ENCODE measurements at regions not wholly inside any gene's neighbourhood (a gene's known extent, or its start where the extent isn't known, plus 50 kb on each side); places are given as distances from the start of the nearest gene placed in this dataset.

DNA sequence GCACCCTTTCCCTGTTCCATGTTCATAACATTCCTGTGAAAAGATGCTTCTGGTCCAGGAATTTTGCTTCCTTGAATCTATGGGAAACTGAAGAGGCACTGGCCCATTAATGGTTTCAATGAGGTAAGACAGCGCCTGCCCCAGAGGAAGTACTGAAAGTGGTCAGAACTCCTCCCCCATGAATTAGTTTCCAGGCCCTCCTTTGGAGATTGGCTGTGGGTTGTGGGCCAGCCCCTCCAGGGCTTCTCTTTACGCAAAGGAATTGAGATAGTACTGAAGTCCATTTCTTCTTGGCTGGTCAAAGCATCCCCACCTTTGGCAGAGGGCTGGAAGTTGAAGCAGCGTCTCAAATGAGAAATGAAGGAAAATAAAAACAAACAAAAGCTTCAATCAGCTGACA is 175.5 kb downstream of the POLR2M start:
- H4K20me1 ChIP-seq (ENCODE audit: insufficient read depth, low read length) = no peaks in the 10 kb centered on the region
- no peaks in the 10 kb centered on the region for H3K36me3 ChIP-seq (replicated peaks; ENCODE audit: insufficient read depth, low read length)
- no peak for DNase-seq

DNA sequence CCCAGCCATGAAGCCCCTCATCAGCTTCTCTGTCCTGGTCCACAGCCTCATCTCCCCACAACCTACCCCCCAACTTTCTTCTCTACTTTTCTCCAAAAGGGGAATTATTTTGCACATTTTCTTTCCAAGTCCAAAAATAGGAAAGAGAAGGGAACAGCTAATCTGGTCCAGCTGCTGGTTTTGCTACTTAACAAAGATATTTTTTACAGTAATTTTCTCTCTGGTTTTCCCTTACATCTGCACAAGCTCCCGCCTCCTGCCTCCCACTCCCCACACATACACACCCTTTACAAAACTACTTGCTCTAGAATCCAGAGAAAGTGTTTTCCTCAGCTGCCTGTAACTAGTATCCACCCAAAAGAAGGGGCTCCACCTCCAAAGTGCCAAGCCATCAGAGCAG is 177.2 kb downstream of the POLR2M start:
- H3K9me3 ChIP-seq (replicated peaks; ENCODE audit: insufficient read depth, low read length) = no peaks in the 10 kb centered on the region

More for the DNA sequence above, 175.5 kb downstream of the POLR2M start:
- no peaks in the 10 kb centered on the region for H3K9me2 ChIP-seq (replicated peaks; ENCODE audit: insufficient read depth, low read length)
- no peak overlapping the region for H2AFZ ChIP-seq (ENCODE audit: low read length)
- no peak overlapping the region for H3K4me3 ChIP-seq (ENCODE audit: low read length)
- no peaks in the 10 kb centered on the region for H3K9me3 ChIP-seq (replicated peaks; ENCODE audit: insufficient read depth, low read length)
- no peaks in the 10 kb centered on the region for H3K27me3 ChIP-seq (replicated peaks; ENCODE audit: insufficient read depth, low read length)
- H3K4me1 ChIP-seq (ENCODE audit: low read length) = no peaks in the 10 kb centered on the region
- no peak overlapping the region for H3K27ac ChIP-seq (ENCODE audit: low read length)
- no peak for TF ChIP-seq EZH2phosphoT487 (IDR thresholded peaks at IDR 0.05; ENCODE audit: low read length)
- TF ChIP-seq, protein P1, sequence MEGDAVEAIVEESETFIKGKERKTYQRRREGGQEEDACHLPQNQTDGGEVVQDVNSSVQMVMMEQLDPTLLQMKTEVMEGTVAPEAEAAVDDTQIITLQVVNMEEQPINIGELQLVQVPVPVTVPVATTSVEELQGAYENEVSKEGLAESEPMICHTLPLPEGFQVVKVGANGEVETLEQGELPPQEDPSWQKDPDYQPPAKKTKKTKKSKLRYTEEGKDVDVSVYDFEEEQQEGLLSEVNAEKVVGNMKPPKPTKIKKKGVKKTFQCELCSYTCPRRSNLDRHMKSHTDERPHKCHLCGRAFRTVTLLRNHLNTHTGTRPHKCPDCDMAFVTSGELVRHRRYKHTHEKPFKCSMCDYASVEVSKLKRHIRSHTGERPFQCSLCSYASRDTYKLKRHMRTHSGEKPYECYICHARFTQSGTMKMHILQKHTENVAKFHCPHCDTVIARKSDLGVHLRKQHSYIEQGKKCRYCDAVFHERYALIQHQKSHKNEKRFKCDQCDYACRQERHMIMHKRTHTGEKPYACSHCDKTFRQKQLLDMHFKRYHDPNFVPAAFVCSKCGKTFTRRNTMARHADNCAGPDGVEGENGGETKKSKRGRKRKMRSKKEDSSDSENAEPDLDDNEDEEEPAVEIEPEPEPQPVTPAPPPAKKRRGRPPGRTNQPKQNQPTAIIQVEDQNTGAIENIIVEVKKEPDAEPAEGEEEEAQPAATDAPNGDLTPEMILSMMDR (IDR thresholded peaks at IDR 0.05; ENCODE audit: low read length) = no peak
- TF ChIP-seq EZH2 (optimal IDR thresholded peaks at IDR 0.05; ENCODE audit: low read depth, low read length) = no peak
- no peaks in the 10 kb centered on the region for H3K79me2 ChIP-seq (ENCODE audit: low read length)
- no peak overlapping the region for H3K9ac ChIP-seq (ENCODE audit: low read length)
- H3F3A ChIP-seq (ENCODE audit: insufficient read depth, low read length) = no peaks in the 10 kb centered on the region
- H3K4me2 ChIP-seq (ENCODE audit: low read depth, low read length) = no peak overlapping the region

GRCh38 chr15:57884936-57885335 is 178.4 kb downstream of the POLR2M start:
- no peak overlapping the region for H3K4me3 ChIP-seq (ENCODE audit: low read length)

More for the DNA sequence above, 177.2 kb downstream of the POLR2M start:
- H3K4me2 ChIP-seq (ENCODE audit: low read depth, low read length) = no peak overlapping the region
- H3K27me3 ChIP-seq (replicated peaks; ENCODE audit: insufficient read depth, low read length) = no peaks in the 10 kb centered on the region
- no peak overlapping the region for H3K9ac ChIP-seq (ENCODE audit: low read length)
- H3K9me2 ChIP-seq (replicated peaks; ENCODE audit: insufficient read depth, low read length) = no peaks in the 10 kb centered on the region
- no peak for DNase-seq
- no peaks in the 10 kb centered on the region for H3K4me1 ChIP-seq (ENCODE audit: low read length)
- H3K79me2 ChIP-seq (ENCODE audit: low read length) = no peaks in the 10 kb centered on the region
- no peaks in the 10 kb centered on the region for H3F3A ChIP-seq (ENCODE audit: insufficient read depth, low read length)
- TF ChIP-seq EZH2 (optimal IDR thresholded peaks at IDR 0.05; ENCODE audit: low read depth, low read length) (no peak), EZH2phosphoT487 (IDR thresholded peaks at IDR 0.05; ENCODE audit: low read length) (no peak)
- TF ChIP-seq, protein P1 (IDR thresholded peaks at IDR 0.05; ENCODE audit: low read length) = no peak
- H3K27ac ChIP-seq (ENCODE audit: low read length) = no peak overlapping the region
- H3K4me3 ChIP-seq (ENCODE audit: low read length) = no peak overlapping the region
- H2AFZ ChIP-seq (ENCODE audit: low read length) = no peak overlapping the region
- H3K36me3 ChIP-seq (replicated peaks; ENCODE audit: insufficient read depth, low read length) = no peaks in the 10 kb centered on the region
- H4K20me1 ChIP-seq (ENCODE audit: insufficient read depth, low read length) = no peaks in the 10 kb centered on the region

More at GRCh38 chr15:57884936-57885335, 178.4 kb downstream of the POLR2M start:
- no peak overlapping the region for H2AFZ ChIP-seq (ENCODE audit: low read length)
- no peaks in the 10 kb centered on the region for H3K36me3 ChIP-seq (replicated peaks; ENCODE audit: insufficient read depth, low read length)
- no peaks in the 10 kb centered on the region for H3K9me2 ChIP-seq (replicated peaks; ENCODE audit: insufficient read depth, low read length)
- no peaks in the 10 kb centered on the region for H3K79me2 ChIP-seq (ENCODE audit: low read length)
- no peaks in the 10 kb centered on the region for H4K20me1 ChIP-seq (ENCODE audit: insufficient read depth, low read length)
- no peak overlapping the region for H3K4me2 ChIP-seq (ENCODE audit: low read depth, low read length)
- H3K4me1 ChIP-seq (ENCODE audit: low read length) = no peaks in the 10 kb centered on the region
- no peaks in the 10 kb centered on the region for H3K27me3 ChIP-seq (replicated peaks; ENCODE audit: insufficient read depth, low read length)
- TF ChIP-seq, protein P1 (IDR thresholded peaks at IDR 0.05; ENCODE audit: low read length) = no peak
- TF ChIP-seq EZH2phosphoT487 (IDR thresholded peaks at IDR 0.05; ENCODE audit: low read length) = no peak
- TF ChIP-seq EZH2 (optimal IDR thresholded peaks at IDR 0.05; ENCODE audit: low read depth, low read length) = no peak
- no peaks in the 10 kb centered on the region for H3F3A ChIP-seq (ENCODE audit: insufficient read depth, low read length)
- no peak for DNase-seq
- H3K9ac ChIP-seq (ENCODE audit: low read length) = no peak overlapping the region
- no peak overlapping the region for H3K27ac ChIP-seq (ENCODE audit: low read length)
- H3K9me3 ChIP-seq (replicated peaks; ENCODE audit: insufficient read depth, low read length) = no peaks in the 10 kb centered on the region
